GM21526 (cell line): ENCODE measurements at regions not wholly inside any gene's neighbourhood (a gene's known extent, or its start where the extent isn't known, plus 50 kb on each side); places are given as distances from the start of the nearest gene placed in this dataset.
"Not testable (repeated sequence)": the region's sequence is repeated elsewhere in the genome, so short reads cannot be mapped to it uniquely, and the experiment has no call there.

Source experiments
- ATAC-seq: cut with Tn5 transposase; IDR thresholded peaks from one replicate; pipeline ENCODE4 v1.9.1; 2021; ENCODE audit warnings: moderate library complexity; ENCODE audit not compliant: unreplicated experiment, low FRiP score

GRCh38 chr22:25390297-25391240 lies 171.1 kb downstream of the CRYBB2 start:
- no peak for ATAC-seq

DNA sequence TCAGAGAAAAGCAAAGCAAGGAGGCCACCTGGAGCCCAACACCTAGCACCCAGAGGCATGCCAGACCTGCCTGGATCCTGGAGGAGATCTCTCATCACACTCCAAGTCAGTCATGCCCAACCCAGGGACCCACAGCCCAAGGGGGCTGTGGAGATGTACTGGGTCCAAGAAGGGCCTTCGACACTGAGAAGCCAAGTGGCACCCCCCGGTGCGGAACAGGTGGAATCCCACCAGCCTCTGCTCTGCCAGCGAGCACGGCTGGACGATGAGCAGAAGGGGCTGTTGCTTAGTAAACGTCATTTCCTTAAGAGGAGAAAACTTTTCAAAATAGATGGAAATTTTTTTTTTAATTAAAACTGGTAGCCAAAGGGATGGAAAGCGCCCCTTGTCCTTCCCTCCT lies 171.9 kb upstream of the GRK3 start:
- ATAC-seq: no peak

- no peak for ATAC-seq
Observed at GRCh38 chr22:25393121-25393805, 171.2 kb upstream of the GRK3 start.

DNA sequence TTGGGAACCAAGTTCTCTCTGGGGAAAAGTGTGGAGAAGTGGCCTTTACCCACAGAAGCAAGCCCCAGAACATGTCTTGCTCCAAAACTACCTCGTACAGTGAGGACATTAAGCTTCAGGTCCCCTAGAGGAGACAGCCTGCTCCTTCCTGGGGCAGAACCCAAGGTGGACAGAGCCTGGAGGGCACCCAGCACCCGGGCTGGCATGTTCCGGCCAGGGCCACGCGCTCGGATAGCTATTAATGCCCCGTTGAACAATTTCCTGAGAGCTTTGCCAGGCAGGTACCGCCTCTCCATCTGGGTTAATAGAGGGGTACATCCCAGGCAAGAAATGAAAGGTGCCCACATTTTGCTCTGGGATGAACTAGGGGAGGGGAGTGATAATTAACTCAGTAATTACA lies 169.0 kb upstream of the GRK3 start:
- ATAC-seq: no peak

DNA sequence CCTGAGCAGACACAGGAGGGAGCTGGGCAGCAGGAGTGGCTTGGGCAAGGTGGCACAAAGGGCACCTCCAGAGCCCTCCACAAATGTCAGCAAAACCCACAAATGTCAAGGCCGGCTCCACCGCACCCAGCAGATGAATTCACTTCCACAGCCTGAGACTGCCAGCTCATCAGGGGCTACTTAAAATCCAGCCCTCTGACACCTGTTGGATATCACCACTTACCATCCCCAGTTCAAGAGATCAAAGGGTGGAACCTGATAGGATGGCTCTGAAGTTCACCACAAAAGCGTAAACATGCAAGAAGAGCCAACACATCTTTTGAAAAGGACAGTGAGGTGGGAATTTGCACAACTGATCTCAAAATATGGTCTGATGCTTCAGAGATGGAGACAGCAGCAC lies 168.6 kb upstream of the GRK3 start:
- no peak for ATAC-seq

GRCh38 chr22:25396615-25397200 lies 167.8 kb upstream of the GRK3 start:
- no peak for ATAC-seq

GRCh38 chr22:25397616-25398015 lies 166.9 kb upstream of the GRK3 start:
- ATAC-seq: no peak

- not testable (repeated sequence) for ATAC-seq
Observed at GRCh38 chr22:25398591-25399062, 165.8 kb upstream of the GRK3 start.

GRCh38 chr22:25399649-25400151 lies 164.8 kb upstream of the GRK3 start:
- ATAC-seq: no peak

DNA sequence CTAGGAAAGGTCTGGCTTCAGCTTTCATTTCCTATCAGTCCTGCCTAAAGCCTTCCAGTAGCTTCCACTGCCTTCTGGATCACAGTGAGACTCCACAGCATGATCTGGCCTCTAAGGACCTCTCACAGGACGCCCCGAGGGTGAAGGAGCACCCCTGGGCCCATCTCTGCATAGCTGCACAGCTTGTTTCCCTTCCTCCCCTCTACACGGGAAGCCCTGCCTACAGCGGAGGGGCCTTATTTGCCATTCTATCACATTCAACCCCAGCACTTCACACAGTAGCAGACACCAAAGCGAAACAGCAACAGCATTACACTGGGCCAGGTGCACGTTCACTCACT lies 162.3 kb upstream of the GRK3 start:
- no peak for ATAC-seq

DNA sequence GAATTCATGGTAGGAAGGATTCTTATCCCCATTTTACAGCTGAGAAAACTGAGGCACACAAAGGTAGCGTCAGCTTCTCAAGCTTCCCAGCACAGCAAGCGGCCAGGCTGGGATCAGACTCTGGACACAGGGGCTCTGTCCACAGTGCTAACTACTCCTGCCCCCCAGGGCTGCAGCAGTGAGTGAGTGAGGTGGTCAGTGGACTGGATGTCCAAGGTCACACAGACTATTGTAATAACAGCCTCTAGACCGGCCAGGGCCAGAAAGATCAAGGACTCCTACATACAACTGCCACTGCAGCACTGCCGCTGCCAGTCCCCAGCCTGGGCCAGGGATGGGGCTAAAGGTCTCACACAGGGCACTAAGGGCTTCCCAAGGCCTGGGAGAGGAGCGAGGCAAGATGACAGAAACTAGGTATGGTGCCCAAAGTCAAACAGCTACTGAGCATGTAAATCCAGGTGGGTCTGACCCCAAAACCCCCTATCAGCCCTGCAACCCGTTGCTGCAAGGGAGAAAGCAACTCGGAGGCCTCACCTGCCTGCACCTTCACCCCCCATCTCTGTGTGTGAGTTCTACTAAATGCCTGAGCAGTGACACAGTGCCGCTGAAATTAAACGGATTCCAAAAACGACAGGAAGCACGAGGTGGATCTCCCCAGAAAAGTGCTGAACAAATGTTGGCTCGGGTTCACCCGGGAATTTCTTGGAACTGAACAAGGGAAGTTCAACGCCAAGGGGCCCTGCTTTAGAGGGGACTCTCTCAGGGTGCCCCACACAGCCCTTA lies 161.8 kb upstream of the GRK3 start:
- no peak for ATAC-seq

DNA sequence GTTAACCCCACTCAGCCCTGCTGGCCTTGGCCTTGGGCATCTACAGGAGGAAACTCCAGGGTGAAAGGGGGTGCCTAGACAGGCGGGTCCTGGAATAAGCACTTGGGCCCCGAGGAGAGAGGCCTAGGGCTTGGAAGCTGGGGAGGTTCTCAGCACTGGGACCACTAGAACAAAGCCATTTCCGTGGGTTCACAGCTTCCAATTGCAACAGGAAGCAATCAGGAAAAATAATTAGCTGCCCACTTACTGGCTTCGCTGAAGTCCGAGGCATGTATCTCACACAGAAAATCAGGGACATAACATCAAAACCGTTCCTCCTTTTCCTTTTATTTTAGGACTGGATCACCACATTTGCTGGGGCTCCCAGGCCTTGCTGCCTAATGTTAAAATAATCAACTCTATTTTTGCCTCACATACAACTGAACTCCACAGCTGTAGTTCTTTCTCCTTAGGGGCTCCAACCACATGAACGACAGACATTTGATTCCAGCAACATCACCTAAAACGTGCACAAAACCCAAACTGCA lies 161.1 kb upstream of the GRK3 start:
- ATAC-seq: no peak

DNA sequence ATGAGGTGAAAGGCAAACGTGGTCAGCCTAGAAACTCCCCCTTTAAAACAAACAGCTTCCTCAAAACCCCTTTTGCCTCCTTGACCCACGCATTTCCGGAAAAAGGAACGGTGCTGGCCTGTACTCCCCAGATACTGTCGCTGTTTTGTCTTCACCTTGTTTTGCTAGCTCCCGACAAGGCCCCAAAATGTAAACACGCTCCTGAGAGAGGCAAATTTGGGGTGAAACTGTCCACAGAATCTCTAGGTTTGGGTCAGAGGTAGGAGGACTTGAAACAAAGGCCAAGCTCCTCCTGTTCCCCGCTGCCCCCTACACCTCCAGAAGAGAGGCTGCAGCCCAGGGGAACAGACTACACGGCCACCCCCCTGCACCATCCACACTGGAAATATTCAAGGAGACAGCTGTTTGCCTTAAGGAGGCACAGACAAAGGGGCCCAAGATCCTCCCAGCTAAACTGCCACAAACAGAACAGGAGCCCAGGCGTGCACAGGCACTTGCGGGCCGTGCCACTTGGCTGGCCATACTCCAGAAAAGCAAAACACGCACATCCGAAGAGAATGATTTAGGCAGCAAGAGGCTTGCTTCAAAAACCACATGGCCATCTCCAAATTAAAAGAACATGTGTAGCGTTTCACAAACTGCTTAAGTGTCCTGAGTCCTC lies 160.5 kb upstream of the GRK3 start:
- ATAC-seq: no peak

- no peak for ATAC-seq
Observed at GRCh38 chr22:25404556-25404927, 159.9 kb upstream of the GRK3 start.

DNA sequence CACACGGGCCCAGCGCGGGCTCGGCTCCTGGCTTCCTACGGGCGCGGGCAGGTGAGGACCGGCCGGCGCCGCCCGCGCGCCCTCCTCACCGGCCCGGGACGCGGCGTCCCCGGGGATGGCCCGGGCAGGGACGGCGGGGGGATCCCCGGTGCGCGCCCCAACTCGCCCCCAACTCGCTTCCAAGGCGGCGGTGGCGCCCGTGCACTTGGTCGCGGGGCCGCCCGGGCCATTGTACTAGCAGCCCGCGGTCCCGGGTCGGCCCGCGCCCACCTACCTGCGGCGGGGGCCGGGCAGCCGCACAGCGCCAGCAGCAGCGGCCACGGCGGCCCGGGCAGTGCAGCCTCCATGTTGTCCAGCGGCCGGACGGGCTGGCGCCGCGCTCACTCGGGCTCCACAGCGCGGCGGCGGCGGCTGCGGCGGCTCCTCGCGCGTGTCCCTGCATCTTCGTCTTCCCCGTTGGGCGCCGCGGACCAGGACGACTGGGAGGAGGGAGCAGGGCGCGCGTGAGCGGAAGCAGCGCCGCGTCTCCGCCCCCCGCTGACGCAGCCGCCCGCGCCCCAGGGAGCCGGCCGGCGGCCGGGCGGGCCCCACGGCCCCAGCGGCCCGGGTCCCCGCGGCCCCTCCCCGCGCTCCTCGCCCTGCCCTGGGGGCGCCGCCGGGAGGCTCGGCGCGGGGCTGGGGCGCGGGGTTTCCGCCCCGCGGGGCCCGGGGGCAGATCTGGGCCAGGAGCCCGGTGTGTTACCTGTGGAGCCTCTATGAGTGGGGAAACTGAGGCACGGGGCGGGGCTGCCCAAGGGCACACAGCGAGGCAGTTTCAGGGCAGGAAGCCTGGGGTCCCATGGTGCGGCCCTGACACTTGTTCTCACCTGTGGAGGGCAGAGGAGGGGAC lies 159.3 kb upstream of the GRK3 start:
- ATAC-seq: peak; percentile 44

DNA sequence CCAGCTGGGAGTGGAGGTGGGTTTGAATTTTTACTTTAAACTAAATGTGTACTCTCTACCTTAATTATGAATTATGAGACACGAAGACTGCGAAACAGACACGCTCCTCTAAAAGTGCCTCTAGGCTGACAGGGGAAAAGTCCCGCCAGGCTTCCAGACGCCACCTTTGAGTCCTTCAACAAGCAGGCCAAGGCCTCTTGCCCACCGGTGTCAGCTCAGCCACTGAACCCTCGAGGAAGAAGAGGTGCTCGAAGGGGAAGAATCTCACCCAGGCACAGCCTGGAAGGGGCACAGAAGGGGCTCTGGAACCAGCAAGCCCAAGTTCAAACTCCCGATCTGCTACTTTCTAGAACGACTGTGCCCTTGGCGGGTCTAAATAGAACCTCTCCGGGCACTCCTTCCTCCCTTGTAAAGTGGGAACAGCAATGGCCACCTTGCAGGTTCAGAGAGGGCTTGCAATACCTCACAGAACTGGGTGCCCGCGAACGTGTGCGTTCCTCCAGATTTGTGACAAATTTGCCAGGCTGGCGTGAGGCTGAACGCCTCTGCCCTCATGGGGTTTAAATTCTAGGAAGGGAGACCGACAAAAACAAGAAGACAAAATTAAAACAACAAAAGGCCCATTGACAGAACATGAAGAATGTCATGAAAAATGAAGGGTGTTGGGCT lies 158.5 kb upstream of the GRK3 start:
- ATAC-seq: no peak

DNA sequence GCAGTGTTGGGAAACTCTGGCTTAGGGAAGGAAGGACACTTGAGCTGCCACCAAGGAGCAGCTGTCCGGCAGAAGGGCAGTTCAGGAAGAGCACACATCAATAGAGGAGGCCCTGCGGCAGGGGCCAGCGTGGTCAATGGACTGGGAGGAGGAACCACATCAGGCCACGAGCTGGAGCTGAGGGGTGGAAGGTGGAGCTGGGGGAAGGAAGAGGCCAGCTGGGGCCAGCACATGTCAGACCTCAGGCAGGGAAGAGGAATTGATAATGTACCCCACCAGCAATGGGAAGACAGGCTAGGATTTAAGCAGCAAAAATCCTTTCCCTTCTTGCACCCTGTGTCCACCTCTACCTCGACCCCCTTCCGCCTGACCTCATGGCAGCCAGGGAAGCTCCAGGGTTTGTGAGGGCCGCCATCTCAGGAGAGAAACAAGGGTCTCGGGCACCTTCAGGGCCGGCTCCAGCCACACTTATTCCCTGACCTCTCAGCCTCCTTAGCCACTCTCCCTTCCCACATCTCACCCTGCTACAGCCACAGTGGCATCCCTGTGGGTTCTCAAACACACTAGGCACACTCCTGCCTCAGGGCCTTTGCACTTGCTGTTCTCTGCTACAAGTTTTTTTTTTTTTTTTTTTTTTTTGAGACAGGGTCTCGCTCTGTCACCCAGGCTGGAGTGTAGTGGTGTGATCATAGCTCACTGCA lies 157.8 kb upstream of the GRK3 start:
- no peak for ATAC-seq
